Neural cell (in vitro differentiated cells): ENCODE measurements at regions not wholly inside any gene's neighbourhood (a gene's known extent, or its start where the extent isn't known, plus 50 kb on each side); places are given as distances from the start of the nearest gene placed in this dataset.
A peak's percentile ranks its signal among the peaks of the same experiment; 100 is the strongest.
"Not testable (repeated sequence)": the region's sequence is repeated elsewhere in the genome, so short reads cannot be mapped to it uniquely, and the experiment has no call there.

Source experiments
- H2AFZ ChIP-seq: fragments of 200-600, 300-800 bp; sonication (generic), shearing (Covaris generic); 2 replicates; pipeline ENCODE4 v1.6.0; 2014; ENCODE audit warnings: low read depth, mild to moderate bottlenecking, antibody characterized with exemption, low read length, moderate library complexity
- H3F3A ChIP-seq: fragments of 200-600 bp; shearing (Covaris generic); 2 replicates; pipeline ENCODE4 v1.6.1; 2016; ENCODE audit warnings: mild to moderate bottlenecking, moderate library complexity, mixed read lengths, antibody characterized with exemption, low read length; ENCODE audit not compliant: insufficient read depth, poor library complexity, severe bottlenecking
- H3K27ac ChIP-seq: fragments of 200-600, 300-800 bp; sonication (generic), shearing (Covaris generic); 2 replicates; pipeline ENCODE4 v1.5.1; 2014; ENCODE audit warnings: mild to moderate bottlenecking, low read length, moderate library complexity
- H3K27me3 ChIP-seq: fragments of 300-800, 200-600 bp; sonication (generic), shearing (Covaris generic); 2 replicates; pipeline ENCODE4 v1.6.0; 2014; ENCODE audit warnings: mild to moderate bottlenecking, low read depth, low read length, moderate library complexity; ENCODE audit not compliant: insufficient read depth
- H3K36me3 ChIP-seq: fragments of 300-800, 200-600 bp; sonication (generic), shearing (Covaris generic); 2 replicates; pipeline ENCODE4 v1.5.1; 2014; ENCODE audit warnings: mild to moderate bottlenecking, antibody characterized with exemption, low read length, moderate library complexity; ENCODE audit not compliant: insufficient read depth
- H3K4me2 ChIP-seq: fragments of 300-800, 200-600 bp; sonication (generic), shearing (Covaris generic); 2 replicates; pipeline ENCODE4 v1.6.0; 2014; ENCODE audit warnings: mild to moderate bottlenecking, low read length
- H3K4me3 ChIP-seq: fragments of 300-800, 200-600 bp; sonication (generic), shearing (Covaris generic); 2 replicates; pipeline ENCODE4 v1.5.1; 2014; ENCODE audit warnings: mild to moderate bottlenecking, low read length, moderate library complexity
- H3K79me2 ChIP-seq: fragments of 200-600 bp; shearing (Covaris generic); replicated peaks from 2 replicates; pipeline ENCODE4 v1.6.0; 2014; ENCODE audit warnings: mild to moderate bottlenecking, low read length, moderate library complexity; ENCODE audit not compliant: insufficient read depth
- H3K9ac ChIP-seq: fragments of 300-800, 200-600 bp; sonication (generic), shearing (Covaris generic); 2 replicates; pipeline ENCODE4 v1.6.1; 2016; ENCODE audit warnings: mild to moderate bottlenecking, low read length, mixed read lengths
- H3K9me2 ChIP-seq: fragments of 200-600 bp; shearing (Covaris generic); 2 replicates; pipeline ENCODE4 v1.6.1; 2016; ENCODE audit warnings: mild to moderate bottlenecking, low read length, mixed read lengths; ENCODE audit not compliant: insufficient read depth
- H3K9me3 ChIP-seq: fragments of 200-600, 300-800 bp; sonication (generic), shearing (Covaris generic); 2 replicates; pipeline ENCODE4 v1.6.1; 2016; ENCODE audit warnings: mild to moderate bottlenecking, mixed run types, low read length, moderate library complexity, mixed read lengths
- H4K20me1 ChIP-seq: fragments of 200-600 bp; shearing (Covaris generic); 2 replicates; pipeline ENCODE4 v1.6.1; 2016; ENCODE audit warnings: mild to moderate bottlenecking, mixed run types; ENCODE audit not compliant: insufficient read depth
- EP300 ChIP-seq: fragments of 450-650 bp; conservative IDR thresholded peaks from 2 replicates; pipeline ENCODE4 v1.6.1; 2014; ENCODE audit warnings: antibody characterized with exemption, mild to moderate bottlenecking, moderate library complexity; ENCODE audit not compliant: poor library complexity, severe bottlenecking
- EZH2 ChIP-seq: fragments of 200-600, 300-800 bp; shearing (Covaris generic), sonication (generic); IDR thresholded peaks from 2 replicates; pipeline ENCODE4 v1.6.1; 2014; ENCODE audit warnings: antibody characterized with exemption, low read length, borderline replicate concordance, mild to moderate bottlenecking; ENCODE audit not compliant: insufficient read depth, poor library complexity, severe bottlenecking
- MXI1 ChIP-seq: fragments of 450-650 bp; conservative IDR thresholded peaks from 2 replicates; pipeline ENCODE4 v1.6.1; 2014; ENCODE audit warnings: antibody characterized with exemption, mild to moderate bottlenecking; ENCODE audit not compliant: poor library complexity, severe bottlenecking
- POLR2AphosphoS5 ChIP-seq: IDR thresholded peaks from 2 replicates; pipeline ENCODE4 v1.6.1; 2012
- RAD21 ChIP-seq: fragments of 450-650 bp; conservative IDR thresholded peaks from 2 replicates; pipeline ENCODE4 v1.6.1; 2014; ENCODE audit warnings: antibody characterized with exemption, mild to moderate bottlenecking, moderate library complexity
- REST ChIP-seq: IDR thresholded peaks from 2 replicates; pipeline ENCODE4 v1.6.1; 2012; ENCODE audit warnings: borderline replicate concordance
- SMC3 ChIP-seq: fragments of 450-650 bp; conservative IDR thresholded peaks from 2 replicates; pipeline ENCODE4 v1.6.1; 2014; ENCODE audit warnings: antibody characterized with exemption, mild to moderate bottlenecking, moderate library complexity; ENCODE audit not compliant: poor library complexity
- TAF1 ChIP-seq: IDR thresholded peaks from 2 replicates; pipeline ENCODE4 v1.6.1; 2012; ENCODE audit warnings: low read depth
- TF ChIP-seq, protein P1 (sequence below): fragments of 450-650 bp; IDR thresholded peaks from 2 replicates; pipeline ENCODE4 v1.5.1; 2014; ENCODE audit warnings: antibody characterized with exemption, mild to moderate bottlenecking, moderate library complexity; ENCODE audit not compliant: poor library complexity, severe bottlenecking

DNA sequence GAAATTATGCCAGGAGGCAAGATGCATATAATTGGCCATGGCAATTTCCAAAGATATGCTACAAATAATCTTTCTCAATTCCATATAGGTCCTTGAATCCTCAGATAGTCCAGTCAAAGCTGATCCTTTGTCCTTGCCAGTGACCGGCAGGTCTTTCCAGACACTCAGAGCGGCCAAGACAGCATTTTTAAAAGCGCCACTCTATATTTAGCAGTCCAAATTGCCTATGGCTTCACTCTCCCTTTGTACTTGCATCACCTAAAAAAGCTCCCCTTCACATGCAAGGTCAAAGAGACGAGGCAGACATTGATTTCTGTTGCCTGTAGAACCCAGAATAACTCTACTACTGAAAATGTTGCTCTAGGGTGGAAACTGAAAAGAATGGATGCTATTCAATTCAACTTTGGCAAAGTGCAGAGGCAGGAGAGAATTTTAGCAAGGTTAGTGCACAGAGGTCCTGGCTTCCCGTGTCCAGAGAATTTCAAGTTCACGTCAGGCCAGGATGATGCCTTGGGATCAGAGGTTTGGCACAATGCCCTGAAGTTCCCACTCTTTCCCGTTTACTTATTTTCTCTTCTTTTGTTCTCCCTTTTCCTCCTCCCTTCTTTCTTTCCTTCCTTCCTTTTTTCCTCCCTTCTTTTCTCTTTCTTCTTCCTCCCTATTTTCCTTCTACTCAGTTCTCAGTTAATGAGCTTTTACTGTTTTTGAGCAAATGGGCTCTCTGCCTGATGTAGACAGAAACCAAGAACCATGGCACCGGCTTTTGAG, 108.5 kb downstream of the KCNK1 start:
- Histone ChIP-seq H3K36me3 (no peaks in the 10 kb centered on the region), H4K20me1 (no peaks in the 10 kb centered on the region), H3K9ac (no peak overlapping the region), H3K79me2 (no peaks in the 10 kb centered on the region), H3K9me3 (no peaks in the 10 kb centered on the region), H3K4me2 (no peak overlapping the region), H3K4me3 (no peak overlapping the region), H2AFZ (no peak overlapping the region), H3F3A (no peaks in the 10 kb centered on the region), H3K27ac (peak overlapping the region; percentile 73), H3K9me2 (no peaks in the 10 kb centered on the region), H3K27me3 (no peaks in the 10 kb centered on the region)
- no peak for TF ChIP-seq EZH2
- no peak for TF ChIP-seq POLR2AphosphoS5
- no peak for TF ChIP-seq TAF1
- TF ChIP-seq RAD21: no peak
- no peak for TF ChIP-seq REST
- no peak for TF ChIP-seq SMC3
- TF ChIP-seq, protein P1, sequence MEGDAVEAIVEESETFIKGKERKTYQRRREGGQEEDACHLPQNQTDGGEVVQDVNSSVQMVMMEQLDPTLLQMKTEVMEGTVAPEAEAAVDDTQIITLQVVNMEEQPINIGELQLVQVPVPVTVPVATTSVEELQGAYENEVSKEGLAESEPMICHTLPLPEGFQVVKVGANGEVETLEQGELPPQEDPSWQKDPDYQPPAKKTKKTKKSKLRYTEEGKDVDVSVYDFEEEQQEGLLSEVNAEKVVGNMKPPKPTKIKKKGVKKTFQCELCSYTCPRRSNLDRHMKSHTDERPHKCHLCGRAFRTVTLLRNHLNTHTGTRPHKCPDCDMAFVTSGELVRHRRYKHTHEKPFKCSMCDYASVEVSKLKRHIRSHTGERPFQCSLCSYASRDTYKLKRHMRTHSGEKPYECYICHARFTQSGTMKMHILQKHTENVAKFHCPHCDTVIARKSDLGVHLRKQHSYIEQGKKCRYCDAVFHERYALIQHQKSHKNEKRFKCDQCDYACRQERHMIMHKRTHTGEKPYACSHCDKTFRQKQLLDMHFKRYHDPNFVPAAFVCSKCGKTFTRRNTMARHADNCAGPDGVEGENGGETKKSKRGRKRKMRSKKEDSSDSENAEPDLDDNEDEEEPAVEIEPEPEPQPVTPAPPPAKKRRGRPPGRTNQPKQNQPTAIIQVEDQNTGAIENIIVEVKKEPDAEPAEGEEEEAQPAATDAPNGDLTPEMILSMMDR: no peak
- TF ChIP-seq EP300: no peak
- TF ChIP-seq MXI1: no peak

DNA sequence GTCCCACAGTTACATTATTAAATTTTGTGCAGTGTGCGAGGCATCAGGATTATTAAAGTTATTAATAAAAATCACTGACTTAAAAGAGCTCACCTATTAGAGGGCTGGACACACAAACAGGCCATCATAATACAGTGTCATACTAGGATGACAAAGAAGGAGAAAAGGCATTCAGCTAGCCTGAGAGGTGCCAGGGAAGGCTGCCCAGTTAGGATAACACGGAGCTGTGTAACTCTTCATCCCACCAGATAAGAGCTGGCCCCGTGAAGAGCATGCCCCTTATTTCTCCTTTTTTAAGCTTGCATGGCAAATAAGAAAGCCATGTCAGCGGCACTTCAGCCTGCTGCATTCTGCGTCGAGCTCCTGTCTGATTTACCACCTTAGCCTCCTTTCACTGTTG, 109.5 kb downstream of the KCNK1 start:
- Histone ChIP-seq H3K9ac (no peak overlapping the region), H3K79me2 (no peaks in the 10 kb centered on the region), H3K4me3 (no peak overlapping the region), H3K9me3 (no peaks in the 10 kb centered on the region), H3K4me2 (no peak overlapping the region), H3K27ac (no peak overlapping the region), H3K27me3 (no peaks in the 10 kb centered on the region), H3F3A (no peaks in the 10 kb centered on the region), H4K20me1 (no peaks in the 10 kb centered on the region), H2AFZ (no peak overlapping the region), H3K9me2 (no peaks in the 10 kb centered on the region), H3K36me3 (no peaks in the 10 kb centered on the region)
- no peak for TF ChIP-seq POLR2AphosphoS5
- no peak for TF ChIP-seq SMC3
- TF ChIP-seq EP300: no peak
- no peak for TF ChIP-seq TAF1
- no peak for TF ChIP-seq MXI1
- no peak for TF ChIP-seq EZH2
- no peak for TF ChIP-seq REST
- TF ChIP-seq, protein P1: no peak
- no peak for TF ChIP-seq RAD21

- H3K36me3 ChIP-seq, H3K27ac ChIP-seq, H3K9me2 ChIP-seq, H3K9me3 ChIP-seq, H3K4me2 ChIP-seq, H3K9ac ChIP-seq, H3K79me2 ChIP-seq, H2AFZ ChIP-seq, H3K4me3 ChIP-seq, H3K27me3 ChIP-seq, H3F3A ChIP-seq, H4K20me1 ChIP-seq: not testable (repeated sequence)
Measured at GRCh38 chr1:233724131-233724631, 110.3 kb downstream of the KCNK1 start.
